GM23338 (cell line): ENCODE measurements at regions not wholly inside any gene's neighbourhood (a gene's known extent, or its start where the extent isn't known, plus 50 kb on each side); places are given as distances from the start of the nearest gene placed in this dataset.

Experiments used
- ATAC-seq: fragments of 200-7000 bp; cut with Tn5 transposase; 3 replicates; pipeline ENCODE4 v1.9.1; 2020
- DNase-seq: peaks from one replicate; pipeline ENCODE4 v3.0.0-alpha.2; 2015; ENCODE audit warnings: low spot score
- H2AFZ ChIP-seq: fragments of 200-600 bp; sonication (generic); 2 replicates; pipeline ENCODE4 v1.8.0; 2016; ENCODE audit warnings: antibody characterized with exemption, mild to moderate bottlenecking, moderate library complexity
- H3F3A ChIP-seq: fragments of 200-600 bp; sonication (generic); replicated peaks from 2 replicates; pipeline ENCODE4 v1.8.0; 2017; ENCODE audit warnings: antibody characterized with exemption, mixed run types, low read depth
- H3K27ac ChIP-seq: fragments of 200-600 bp; sonication (generic); 2 replicates; pipeline ENCODE4 v1.6.1; 2016; ENCODE audit warnings: low read depth
- H3K27me3 ChIP-seq: fragments of 200-600 bp; sonication (generic); 2 replicates; pipeline ENCODE4 v1.8.0; 2016; ENCODE audit warnings: mild to moderate bottlenecking, mixed run types, moderate library complexity; ENCODE audit not compliant: insufficient read depth
- H3K36me3 ChIP-seq: fragments of 200-600 bp; sonication (generic); 2 replicates; pipeline ENCODE4 v1.8.0; 2016; ENCODE audit warnings: mild to moderate bottlenecking; ENCODE audit not compliant: insufficient read depth
- H3K4me1 ChIP-seq: fragments of 200-600 bp; sonication (generic); 2 replicates; pipeline ENCODE4 v1.8.0; 2016; ENCODE audit warnings: mild to moderate bottlenecking, moderate library complexity; ENCODE audit not compliant: insufficient read depth
- H3K4me2 ChIP-seq: fragments of 200-600 bp; sonication (generic); 2 replicates; pipeline ENCODE4 v1.7.1; 2017; ENCODE audit warnings: mixed run types
- H3K4me3 ChIP-seq: fragments of 200-600 bp; sonication (generic); 2 replicates; pipeline ENCODE4 v1.6.1; 2016; ENCODE audit warnings: mixed run types
- H3K79me2 ChIP-seq: fragments of 200-600 bp; sonication (generic); replicated peaks from 2 replicates; pipeline ENCODE4 v1.8.0; 2017; ENCODE audit warnings: mild to moderate bottlenecking; ENCODE audit not compliant: insufficient read depth
- H3K9me2 ChIP-seq: fragments of 200-600 bp; sonication (generic); 2 replicates; pipeline ENCODE4 v1.8.0; 2017; ENCODE audit not compliant: insufficient read depth
- H4K20me1 ChIP-seq: fragments of 200-600 bp; sonication (generic); replicated peaks from 2 replicates; pipeline ENCODE4 v1.8.0; 2017; ENCODE audit warnings: mild to moderate bottlenecking; ENCODE audit not compliant: insufficient read depth
- H3K27ac Mint-ChIP-seq: 2 replicates; pipeline ENCODE4 v1.8.0; 2020; ENCODE audit warnings: inconsistent platforms, mild to moderate bottlenecking, moderate library complexity, mixed read lengths
- H3K27me3 Mint-ChIP-seq: 3 replicates; pipeline ENCODE4 v1.8.0; 2022; ENCODE audit warnings: low read depth, mild to moderate bottlenecking, moderate library complexity, mixed read lengths, inconsistent platforms; ENCODE audit not compliant: insufficient read depth, poor library complexity
- H3K36me3 Mint-ChIP-seq: 3 replicates; pipeline ENCODE4 v1.8.0; 2021; ENCODE audit warnings: low read depth, mild to moderate bottlenecking, inconsistent platforms, moderate library complexity, mixed read lengths
- H3K4me1 Mint-ChIP-seq: 3 replicates; pipeline ENCODE4 v1.8.0; 2020; ENCODE audit warnings: mild to moderate bottlenecking, inconsistent platforms, mixed read lengths
- H3K4me3 Mint-ChIP-seq: 3 replicates; pipeline ENCODE4 v1.8.0; 2021; ENCODE audit warnings: moderate library complexity, mild to moderate bottlenecking, inconsistent platforms, mixed read lengths
- H3K9me3 Mint-ChIP-seq: 3 replicates; pipeline ENCODE4 v1.8.0; 2020; ENCODE audit warnings: moderate library complexity, mild to moderate bottlenecking, inconsistent platforms, mixed read lengths
- CREB1 ChIP-seq: fragments of 250-450 bp; sonication (Bioruptor Pico); IDR thresholded peaks from 2 replicates; pipeline ENCODE4 v1.5.0; 2020; ENCODE audit warnings: low read depth, mild to moderate bottlenecking, moderate library complexity
- CTCF ChIP-seq, 2 experiments: fragments of 200-600 bp in 1 of 2; sonication (generic) in 1 of 2; conservative IDR thresholded peaks; 2 replicates each; pipeline versions ENCODE4 v1.5.1 to v1.6.1; 2016 to 2017; ENCODE audit warnings: antibody characterized with exemption in 2 of 2, low read depth in 2 of 2, mild to moderate bottlenecking in 2 of 2, moderate library complexity in 1 of 2
- ETS1 ChIP-seq: IDR thresholded peaks from 2 replicates; pipeline ENCODE4 v1.6.1; 2016; ENCODE audit warnings: antibody characterized with exemption
- EZH2 ChIP-seq: fragments of 200-600 bp; sonication (generic); IDR thresholded peaks from one replicate; pipeline ENCODE4 v1.8.0; 2017; ENCODE audit warnings: antibody characterized with exemption, mild to moderate bottlenecking, low read depth; ENCODE audit not compliant: unreplicated experiment
- EZH2phosphoT487 ChIP-seq: fragments of 200-600 bp; sonication (generic); IDR thresholded peaks from one replicate; pipeline ENCODE4 v1.8.1; 2018; ENCODE audit warnings: antibody characterized with exemption; ENCODE audit not compliant: unreplicated experiment
- JUNB ChIP-seq: IDR thresholded peaks from one replicate; pipeline ENCODE4 v1.6.1; 2016; ENCODE audit warnings: antibody characterized with exemption; ENCODE audit not compliant: unreplicated experiment
- NANOG ChIP-seq: IDR thresholded peaks from 2 replicates; pipeline ENCODE4 v1.6.1; 2016; ENCODE audit warnings: antibody characterized with exemption, borderline replicate concordance
- POLR2AphosphoS5 ChIP-seq: IDR thresholded peaks from 2 replicates; pipeline ENCODE4 v1.6.1; 2016; ENCODE audit warnings: antibody characterized with exemption, low read depth
- STAT1 ChIP-seq: IDR thresholded peaks from one replicate; pipeline ENCODE4 v1.6.1; 2016; ENCODE audit warnings: antibody characterized with exemption; ENCODE audit not compliant: unreplicated experiment
- ZNF114 ChIP-seq: fragments of 250-450 bp; sonication (Bioruptor Pico); IDR thresholded peaks from 2 replicates; pipeline ENCODE4 v1.5.0; 2020; ENCODE audit warnings: mild to moderate bottlenecking, moderate library complexity
- ZNF331 ChIP-seq: fragments of 250-450 bp; sonication (Bioruptor Pico); IDR thresholded peaks from 2 replicates; pipeline ENCODE4 v1.5.0; 2020; ENCODE audit warnings: low read depth, mild to moderate bottlenecking, moderate library complexity
- ZNF462 ChIP-seq: fragments of 250-450 bp; sonication (Bioruptor Pico); IDR thresholded peaks from 2 replicates; pipeline ENCODE4 v1.5.0; 2020; ENCODE audit warnings: mild to moderate bottlenecking, moderate library complexity

- no peaks in the 10 kb centered on the region for H3K36me3 ChIP-seq
- no peaks in the 10 kb centered on the region; the same call in 1 of the 2 replicates for H3K4me1 ChIP-seq
- Mint-ChIP-seq H3K4me3 (no peak overlapping the region), H3K27ac (no peak overlapping the region), H3K9me3 (no peaks in the 10 kb centered on the region), H3K36me3 (no peaks in the 10 kb centered on the region), H3K27me3 (peaks cover 8% of the 10 kb centered on the region), H3K4me1 (peaks cover 15% of the 10 kb centered on the region)
- no peaks in the 10 kb centered on the region for H3K9me2 ChIP-seq
- H3K4me3 ChIP-seq, result no peak overlapping the region
- DNase-seq, result no peak
- no peak overlapping the region for H3K4me2 ChIP-seq
- no peaks in the 10 kb centered on the region for H3K27me3 ChIP-seq
- H3K27ac ChIP-seq, result no peak overlapping the region
- no peaks in the 10 kb centered on the region for H4K20me1 ChIP-seq
- no peaks in the 10 kb centered on the region for H3K79me2 ChIP-seq
- H2AFZ ChIP-seq, result no peak overlapping the region
- no peak for TF ChIP-seq ETS1
- no peak for TF ChIP-seq NANOG
- TF ChIP-seq POLR2AphosphoS5, result no peak
- TF ChIP-seq ZNF114 (CRISPR knock-in tag), result no peak
- TF ChIP-seq EZH2phosphoT487, result no peak
- H3F3A ChIP-seq, result no peaks in the 10 kb centered on the region
- ATAC-seq, result no peak
Observed at GRCh38 chr11:134521001-134521400, 109.0 kb upstream of the B3GAT1 start.

- no peak for ATAC-seq
- H3K4me3 Mint-ChIP-seq, result no peak overlapping the region
- H3K4me2 ChIP-seq, result no peak overlapping the region
- DNase-seq, result no peak
- H3K36me3 ChIP-seq, result no peaks in the 10 kb centered on the region
- no peaks in the 10 kb centered on the region for H4K20me1 ChIP-seq
- H3F3A ChIP-seq, result no peaks in the 10 kb centered on the region
- no peaks in the 10 kb centered on the region for H3K9me3 Mint-ChIP-seq
- no peaks in the 10 kb centered on the region for H3K36me3 Mint-ChIP-seq
- peaks cover 15% of the 10 kb centered on the region for H3K4me1 Mint-ChIP-seq
- no peak overlapping the region for H3K27ac ChIP-seq
- no peak overlapping the region for H3K27ac Mint-ChIP-seq
- peaks cover 8% of the 10 kb centered on the region for H3K27me3 Mint-ChIP-seq
- no peaks in the 10 kb centered on the region for H3K9me2 ChIP-seq
- H3K27me3 ChIP-seq, result no peaks in the 10 kb centered on the region
- no peaks in the 10 kb centered on the region for H3K79me2 ChIP-seq
- no peak overlapping the region for H2AFZ ChIP-seq
- no peaks in the 10 kb centered on the region; the same call in 1 of the 2 replicates for H3K4me1 ChIP-seq
- no peak overlapping the region for H3K4me3 ChIP-seq
- TF ChIP-seq EZH2 (no peak), CTCF (conservative IDR thresholded peaks at IDR 0.05; ENCODE audit: low read depth in 2 of 2) (no peak), CREB1 (CRISPR knock-in tag) (no peak), ZNF331 (CRISPR knock-in tag) (no peak), STAT1 (no peak), NANOG (no peak), EZH2phosphoT487 (no peak), ZNF462 (no peak), JUNB (no peak), POLR2AphosphoS5 (no peak)
Observed at GRCh38 chr11:134519788-134520187, 107.7 kb upstream of the B3GAT1 start.
